WERI-Rb-1 (cell line): ENCODE measurements at regions not wholly inside any gene's neighbourhood (a gene's known extent, or its start where the extent isn't known, plus 50 kb on each side); places are given as distances from the start of the nearest gene placed in this dataset.

ENCODE experiments used
- DNase-seq: peaks from one replicate; pipeline ENCODE4 v3.0.0-alpha.2; 2020
- H3K27ac ChIP-seq: fragments of 250-450 bp; sonication (Bioruptor Pico); 2 replicates; pipeline ENCODE4 v1.5.1; 2020; ENCODE audit warnings: mild to moderate bottlenecking, moderate library complexity
- H3K27me3 ChIP-seq: fragments of 250-450 bp; sonication (Bioruptor Pico); 2 replicates; pipeline ENCODE4 v1.5.1; 2021; ENCODE audit warnings: mild to moderate bottlenecking, low read depth, moderate library complexity; ENCODE audit not compliant: insufficient read depth, severe bottlenecking
- H3K36me3 ChIP-seq: fragments of 250-450 bp; sonication (Bioruptor Pico); 2 replicates; pipeline ENCODE4 v1.5.1; 2020; ENCODE audit warnings: mild to moderate bottlenecking, moderate library complexity
- H3K4me3 ChIP-seq: 2 replicates; pipeline ENCODE4 v1.5.1; 2011; ENCODE audit warnings: low read depth, mild to moderate bottlenecking, control low read depth, low read length
- H3K9me3 ChIP-seq: fragments of 250-450 bp; sonication (Bioruptor Pico); 2 replicates; pipeline ENCODE4 v1.5.1; 2021; ENCODE audit warnings: mild to moderate bottlenecking, moderate library complexity; ENCODE audit not compliant: severe bottlenecking
- CTCF ChIP-seq: IDR thresholded peaks from 2 replicates; pipeline ENCODE4 v1.5.1; 2011; ENCODE audit warnings: low read depth, mild to moderate bottlenecking, control low read depth, inconsistent platforms, low read length

GRCh38 chr15:72919936-72920465, 132.3 kb upstream of the NEO1 start:
- H3K9me3 ChIP-seq: no peaks in the 10 kb centered on the region
- H3K27me3 ChIP-seq: no peaks in the 10 kb centered on the region
- no peak for DNase-seq
- no peak for TF ChIP-seq CTCF
- no peak overlapping the region for H3K4me3 ChIP-seq
- no peaks in the 10 kb centered on the region for H3K36me3 ChIP-seq
- H3K27ac ChIP-seq: no peak overlapping the region

- Histone ChIP-seq H3K9me3 (no peaks in the 10 kb centered on the region), H3K27ac (no peak overlapping the region), H3K36me3 (no peaks in the 10 kb centered on the region), H3K4me3 (no peak overlapping the region), H3K27me3 (no peaks in the 10 kb centered on the region)
- TF ChIP-seq CTCF: no peak
- no peak for DNase-seq
Observed at GRCh38 chr15:72916897-72917296, 133.3 kb upstream of the ADPGK start.

GRCh38 chr15:72916378-72916777, 132.8 kb upstream of the ADPGK start:
- DNase-seq: no peak
- Histone ChIP-seq H3K9me3 (no peaks in the 10 kb centered on the region), H3K4me3 (no peak overlapping the region), H3K27me3 (no peaks in the 10 kb centered on the region), H3K27ac (no peak overlapping the region), H3K36me3 (no peaks in the 10 kb centered on the region)
- no peak for TF ChIP-seq CTCF

- Histone ChIP-seq H3K36me3 (no peaks in the 10 kb centered on the region), H3K9me3 (no peaks in the 10 kb centered on the region), H3K4me3 (no peak overlapping the region), H3K27ac (no peak overlapping the region), H3K27me3 (no peaks in the 10 kb centered on the region)
- TF ChIP-seq CTCF: no peak
- DNase-seq: no peak
Observed at GRCh38 chr15:72915843-72916242, 132.3 kb upstream of the ADPGK start.

GRCh38 chr15:72912996-72913395, 129.4 kb upstream of the ADPGK start:
- no peak for DNase-seq
- no peaks in the 10 kb centered on the region for H3K27me3 ChIP-seq
- H3K27ac ChIP-seq: no peak overlapping the region; the same call in none of the 2 replicates
- H3K36me3 ChIP-seq: no peaks in the 10 kb centered on the region
- H3K9me3 ChIP-seq: no peaks in the 10 kb centered on the region
- no peak for TF ChIP-seq CTCF
- no peak overlapping the region for H3K4me3 ChIP-seq

- peak; percentile 75 for DNase-seq
- TF ChIP-seq CTCF: no peak
- Histone ChIP-seq H3K36me3 (no peaks in the 10 kb centered on the region), H3K4me3 (no peak overlapping the region), H3K9me3 (no peaks in the 10 kb centered on the region), H3K27me3 (no peaks in the 10 kb centered on the region), H3K27ac (peak overlapping the region; percentile 56)
Observed at GRCh38 chr15:72912121-72912520, 128.6 kb upstream of the ADPGK start.
